Activated T-helper 2 cell treated with anti-CD3 and anti-CD28 coated beads, Interferon-gamma antibody, Interleukin-2, Interleukin-4, amounts not matched to agents 10 μg/mL and 5 μg/mL and 100 μg/mL, durations not matched to agents 14 hours and 24 hours and 36 hours (primary cell): ENCODE measurements at regions not wholly inside any gene's neighbourhood (a gene's known extent, or its start where the extent isn't known, plus 50 kb on each side); places are given as distances from the start of the nearest gene placed in this dataset.

ENCODE experiments used
- DNase-seq: peaks from one replicate; pipeline ENCODE4 v3.0.0; 2021; ENCODE audit warnings: low spot score
- H3K27ac Mint-ChIP-seq: one replicate; pipeline ENCODE4 v1.8.0; 2021; ENCODE audit warnings: mixed read lengths
- H3K27me3 Mint-ChIP-seq: one replicate; pipeline ENCODE4 v1.8.0; 2021; ENCODE audit warnings: low read depth, mixed read lengths
- H3K36me3 Mint-ChIP-seq: one replicate; pipeline ENCODE4 v1.8.0; 2021; ENCODE audit warnings: low read depth, mixed read lengths
- H3K4me1 Mint-ChIP-seq: one replicate; pipeline ENCODE4 v1.8.0; 2021; ENCODE audit warnings: low read depth, mixed read lengths
- H3K4me3 Mint-ChIP-seq: one replicate; pipeline ENCODE4 v1.8.0; 2021; ENCODE audit warnings: low read depth, mild to moderate bottlenecking, moderate library complexity, mixed read lengths
- H3K9me3 Mint-ChIP-seq: one replicate; pipeline ENCODE4 v1.8.0; 2021; ENCODE audit warnings: mixed read lengths
- intact Hi-C: fragments of 100-400 bp; cut with micrococcal nuclease; formaldehyde crosslinking; loops from one replicate; pipeline ENCODE4 v1.15.1; 2023

GRCh38 chr6:21845018-21845417 lies 251.5 kb downstream of the SOX4 start:
- intact Hi-C loops, result loop anchor here (5.0 kb wide), 1 partner anchor 222 kb away; no protein-coding TSS in a partner anchor
- Mint-ChIP-seq H3K4me3 (no peak overlapping the region), H3K27ac (no peak overlapping the region), H3K9me3 (peaks cover 3% of the 10 kb centered on the region), H3K4me1 (peaks cover 34% of the 10 kb centered on the region), H3K36me3 (no peaks in the 10 kb centered on the region), H3K27me3 (no peaks in the 10 kb centered on the region)
- no peak for DNase-seq

- intact Hi-C loops, result loop anchor here (5.0 kb wide), 1 partner anchor 222 kb away; no protein-coding TSS in a partner anchor
- Mint-ChIP-seq H3K27ac (no peak overlapping the region), H3K36me3 (no peaks in the 10 kb centered on the region)
Measured at GRCh38 chr6:21845439-21846140, 252.0 kb downstream of the SOX4 start.

GRCh38 chr6:21846541-21847451 lies 253.2 kb downstream of the SOX4 start:
- peak overlapping the region; percentile 13 for H3K4me3 Mint-ChIP-seq
- peak overlapping the region; percentile 33 for H3K27ac Mint-ChIP-seq
- no peaks in the 10 kb centered on the region for H3K36me3 Mint-ChIP-seq
- DNase-seq, result no peak
- H3K27me3 Mint-ChIP-seq, result no peaks in the 10 kb centered on the region
- intact Hi-C loops, result loop anchor here (5.0 kb wide), 1 partner anchor 221 kb away; no protein-coding TSS in a partner anchor
- H3K9me3 Mint-ChIP-seq, result no peaks in the 10 kb centered on the region
- H3K4me1 Mint-ChIP-seq, result peaks cover 30% of the 10 kb centered on the region

More at GRCh38 chr6:21845439-21846140, 252.0 kb downstream of the SOX4 start:
- peaks cover 28% of the 10 kb centered on the region for H3K4me1 Mint-ChIP-seq
- no peak for DNase-seq
- no peaks in the 10 kb centered on the region for H3K9me3 Mint-ChIP-seq
- H3K4me3 Mint-ChIP-seq, result no peak overlapping the region
- H3K27me3 Mint-ChIP-seq, result no peaks in the 10 kb centered on the region

- Mint-ChIP-seq H3K4me1 (peaks cover 30% of the 10 kb centered on the region), H3K27me3 (no peaks in the 10 kb centered on the region), H3K27ac (no peak overlapping the region), H3K4me3 (no peak overlapping the region), H3K36me3 (no peaks in the 10 kb centered on the region), H3K9me3 (no peaks in the 10 kb centered on the region)
- no peak for DNase-seq
- intact Hi-C loops, result loop anchor here (5.0 kb wide), 1 partner anchor 219 kb away; no protein-coding TSS in a partner anchor
Measured at GRCh38 chr6:21847711-21848480, 254.3 kb downstream of the SOX4 start.

- intact Hi-C loops, result no loop called here
- H3K27ac Mint-ChIP-seq, result no peak overlapping the region
- no peaks in the 10 kb centered on the region for H3K27me3 Mint-ChIP-seq
- DNase-seq, result no peak
- no peak overlapping the region for H3K4me3 Mint-ChIP-seq
- no peaks in the 10 kb centered on the region for H3K36me3 Mint-ChIP-seq
- H3K9me3 Mint-ChIP-seq, result no peaks in the 10 kb centered on the region
- peaks cover 29% of the 10 kb centered on the region for H3K4me1 Mint-ChIP-seq
Measured at GRCh38 chr6:21850691-21851090, 257.1 kb downstream of the SOX4 start.

- Mint-ChIP-seq H3K36me3 (peaks cover under 1% of the 10 kb centered on the region), H3K4me3 (no peak overlapping the region), H3K27me3 (no peaks in the 10 kb centered on the region), H3K27ac (no peak overlapping the region), H3K4me1 (peaks cover 10% of the 10 kb centered on the region), H3K9me3 (no peaks in the 10 kb centered on the region)
- intact Hi-C loops, result no loop called here
- no peak for DNase-seq
Measured at GRCh38 chr6:21855811-21856455, 262.4 kb downstream of the SOX4 start.

- Mint-ChIP-seq H3K36me3 (peaks cover 5% of the 10 kb centered on the region), H3K9me3 (no peaks in the 10 kb centered on the region), H3K27me3 (no peaks in the 10 kb centered on the region), H3K4me3 (no peak overlapping the region), H3K27ac (no peak overlapping the region), H3K4me1 (peaks cover 12% of the 10 kb centered on the region)
- no peak for DNase-seq
- intact Hi-C loops, result no loop called here
Measured at GRCh38 chr6:21856456-21856825, 262.9 kb downstream of the SOX4 start.

GRCh38 chr6:21856844-21857243 lies 263.3 kb downstream of the SOX4 start:
- Mint-ChIP-seq H3K27me3 (no peaks in the 10 kb centered on the region), H3K27ac (no peak overlapping the region), H3K4me1 (peaks cover 12% of the 10 kb centered on the region), H3K9me3 (no peaks in the 10 kb centered on the region), H3K4me3 (no peak overlapping the region), H3K36me3 (peaks cover 5% of the 10 kb centered on the region)
- no peak for DNase-seq
- intact Hi-C loops, result no loop called here

GRCh38 chr6:21858076-21858475 lies 264.5 kb downstream of the SOX4 start:
- Mint-ChIP-seq H3K4me3 (no peak overlapping the region), H3K4me1 (peaks cover 12% of the 10 kb centered on the region), H3K27me3 (no peaks in the 10 kb centered on the region), H3K9me3 (no peaks in the 10 kb centered on the region), H3K36me3 (peaks cover 5% of the 10 kb centered on the region), H3K27ac (no peak overlapping the region)
- intact Hi-C loops, result no loop called here
- DNase-seq, result no peak

- no peak for DNase-seq
- no peak overlapping the region for H3K27ac Mint-ChIP-seq
- no peaks in the 10 kb centered on the region for H3K27me3 Mint-ChIP-seq
- peaks cover 10% of the 10 kb centered on the region for H3K4me1 Mint-ChIP-seq
- peaks cover 5% of the 10 kb centered on the region for H3K36me3 Mint-ChIP-seq
- no peaks in the 10 kb centered on the region for H3K9me3 Mint-ChIP-seq
- no peak overlapping the region for H3K4me3 Mint-ChIP-seq
- intact Hi-C loops, result no loop called here
Measured at GRCh38 chr6:21859193-21859735, 265.7 kb downstream of the SOX4 start.

- no peaks in the 10 kb centered on the region for H3K27me3 Mint-ChIP-seq
- H3K4me3 Mint-ChIP-seq, result no peak overlapping the region
- H3K4me1 Mint-ChIP-seq, result peaks cover 2% of the 10 kb centered on the region
- H3K36me3 Mint-ChIP-seq, result peaks cover 5% of the 10 kb centered on the region
- H3K9me3 Mint-ChIP-seq, result peaks cover 5% of the 10 kb centered on the region
- DNase-seq, result no peak
- no peak overlapping the region for H3K27ac Mint-ChIP-seq
- intact Hi-C loops, result no loop called here
Measured at GRCh38 chr6:21861942-21862341, 268.4 kb downstream of the SOX4 start.

GRCh38 chr6:21864206-21864605 lies 270.7 kb downstream of the SOX4 start:
- H3K9me3 Mint-ChIP-seq, result peaks cover 5% of the 10 kb centered on the region
- intact Hi-C loops, result no loop called here
- H3K4me1 Mint-ChIP-seq, result peaks cover 2% of the 10 kb centered on the region
- H3K4me3 Mint-ChIP-seq, result no peak overlapping the region
- peaks cover 5% of the 10 kb centered on the region for H3K36me3 Mint-ChIP-seq
- H3K27ac Mint-ChIP-seq, result no peak overlapping the region
- H3K27me3 Mint-ChIP-seq, result no peaks in the 10 kb centered on the region
- DNase-seq, result no peak
